Mammary epithelial cell (primary cell): ENCODE measurements at regions not wholly inside any gene's neighbourhood (a gene's known extent, or its start where the extent isn't known, plus 50 kb on each side); places are given as distances from the start of the nearest gene placed in this dataset.

Experiments used
- EZH2 ChIP-seq: IDR thresholded peaks from 2 replicates; pipeline ENCODE4 v1.6.1; 2012; ENCODE audit warnings: low read length, inconsistent platforms, borderline replicate concordance
- TF ChIP-seq, protein P1 (sequence below), 2 donors: IDR thresholded peaks in 1 of 2; conservative IDR thresholded peaks in 1 of 2; 2 replicates each; pipeline ENCODE4 v1.5.1; 2011 to 2012; ENCODE audit warnings: inconsistent platforms in 2 of 2, low read length in 2 of 2, mild to moderate bottlenecking in 2 of 2, control low read depth in 1 of 2, low read depth in 1 of 2; ENCODE audit not compliant: insufficient read depth in 1 of 2; ENCODE audit errors: extremely low read depth in 1 of 2

DNA sequence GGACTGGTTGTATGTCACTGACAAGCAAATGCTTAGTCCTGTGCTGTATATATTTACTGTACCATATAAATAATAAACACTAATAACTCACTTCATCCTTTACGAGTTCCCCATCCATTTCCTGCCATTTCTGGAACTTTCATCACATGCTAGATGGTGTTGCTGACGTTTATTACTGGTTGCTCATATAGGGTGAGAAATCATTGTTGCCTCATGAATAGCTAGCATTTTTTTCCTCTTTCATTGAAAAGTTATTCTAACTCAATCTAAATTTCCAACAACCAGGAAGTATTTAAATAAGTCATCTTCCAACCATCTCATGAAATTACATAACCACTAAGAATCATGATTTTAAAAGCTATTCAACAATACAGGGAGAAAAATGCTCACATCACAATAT is 88.6 kb upstream of the RCN1 start:
- TF ChIP-seq, protein P1, sequence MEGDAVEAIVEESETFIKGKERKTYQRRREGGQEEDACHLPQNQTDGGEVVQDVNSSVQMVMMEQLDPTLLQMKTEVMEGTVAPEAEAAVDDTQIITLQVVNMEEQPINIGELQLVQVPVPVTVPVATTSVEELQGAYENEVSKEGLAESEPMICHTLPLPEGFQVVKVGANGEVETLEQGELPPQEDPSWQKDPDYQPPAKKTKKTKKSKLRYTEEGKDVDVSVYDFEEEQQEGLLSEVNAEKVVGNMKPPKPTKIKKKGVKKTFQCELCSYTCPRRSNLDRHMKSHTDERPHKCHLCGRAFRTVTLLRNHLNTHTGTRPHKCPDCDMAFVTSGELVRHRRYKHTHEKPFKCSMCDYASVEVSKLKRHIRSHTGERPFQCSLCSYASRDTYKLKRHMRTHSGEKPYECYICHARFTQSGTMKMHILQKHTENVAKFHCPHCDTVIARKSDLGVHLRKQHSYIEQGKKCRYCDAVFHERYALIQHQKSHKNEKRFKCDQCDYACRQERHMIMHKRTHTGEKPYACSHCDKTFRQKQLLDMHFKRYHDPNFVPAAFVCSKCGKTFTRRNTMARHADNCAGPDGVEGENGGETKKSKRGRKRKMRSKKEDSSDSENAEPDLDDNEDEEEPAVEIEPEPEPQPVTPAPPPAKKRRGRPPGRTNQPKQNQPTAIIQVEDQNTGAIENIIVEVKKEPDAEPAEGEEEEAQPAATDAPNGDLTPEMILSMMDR (conservative IDR thresholded peaks at IDR 0.05 in 1 of 2, IDR thresholded peaks at IDR 0.05 in 1 of 2; ENCODE audit: extremely low read depth in 1 of 2, insufficient read depth in 1 of 2, low read depth in 1 of 2, low read length in 2 of 2), result no peak
- TF ChIP-seq EZH2, result no peak
